Ectodermal cell (in vitro differentiated cells): ENCODE measurements at regions not wholly inside any gene's neighbourhood (a gene's known extent, or its start where the extent isn't known, plus 50 kb on each side); places are given as distances from the start of the nearest gene placed in this dataset.

Experiments used
- H3K27ac ChIP-seq: 2 replicates; pipeline ENCODE4 v1.7.0; 2013; ENCODE audit warnings: mild to moderate bottlenecking, low read depth, low read length; ENCODE audit not compliant: insufficient read depth, poor library complexity, severe bottlenecking
- H3K27me3 ChIP-seq: 2 replicates; pipeline ENCODE4 v1.7.0; 2013; ENCODE audit warnings: mild to moderate bottlenecking, low read length; ENCODE audit not compliant: insufficient read depth, control insufficient read depth, poor library complexity, severe bottlenecking
- H3K36me3 ChIP-seq: one replicate; pipeline ENCODE4 v1.7.0; 2013; ENCODE audit warnings: low read length; ENCODE audit not compliant: control insufficient read depth, insufficient read depth
- H3K4me1 ChIP-seq: one replicate; pipeline ENCODE4 v1.7.0; 2013; ENCODE audit warnings: low read length; ENCODE audit not compliant: control insufficient read depth, insufficient read depth
- H3K4me3 ChIP-seq: 2 replicates; pipeline ENCODE4 v1.7.0; 2013; ENCODE audit warnings: low read depth, low read length, control low read depth; ENCODE audit not compliant: insufficient read depth
- H3K9me3 ChIP-seq: 2 replicates; pipeline ENCODE4 v1.7.0; 2013; ENCODE audit warnings: mild to moderate bottlenecking, low read length, moderate library complexity; ENCODE audit not compliant: control insufficient read depth
- WGBS, 2 experiments: methylation state at CpG; one replicate each; pipeline ENCODE4 v1.1.7; 2013; ENCODE audit warnings: missing lambda C conversion rate in 2 of 2; 5-methylcytosine and 5-hydroxymethylcytosine counted together

DNA sequence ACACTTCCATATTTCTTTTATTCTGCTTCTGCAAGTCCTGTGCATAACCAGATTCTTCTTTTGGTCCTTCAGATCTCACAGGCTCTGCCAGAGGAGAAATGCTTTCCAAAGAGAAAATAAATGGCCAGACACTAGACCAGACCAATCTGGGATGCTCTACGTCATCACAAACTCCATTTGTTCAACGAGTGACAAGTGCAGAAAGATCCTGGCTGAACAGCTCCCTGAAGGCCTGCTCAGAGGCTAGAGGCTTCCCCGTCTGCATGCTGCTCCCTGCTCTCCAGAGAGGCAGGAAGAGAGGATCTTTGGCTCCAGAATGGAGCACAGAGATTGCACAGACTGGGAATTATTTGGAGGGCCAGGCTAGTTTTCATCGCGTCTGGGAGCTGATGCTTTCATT, 232.7 kb downstream of the MAF start:
- Histone ChIP-seq H3K27ac (no peak overlapping the region), H3K9me3 (no peaks in the 10 kb centered on the region), H3K4me1 (no peaks in the 10 kb centered on the region), H3K36me3 (no peaks in the 10 kb centered on the region), H3K4me3 (no peak overlapping the region), H3K27me3 (no peaks in the 10 kb centered on the region)
- WGBS, 2 experiments: 93 to 95% methylated on average over 5 of the region's 5 CpGs

DNA sequence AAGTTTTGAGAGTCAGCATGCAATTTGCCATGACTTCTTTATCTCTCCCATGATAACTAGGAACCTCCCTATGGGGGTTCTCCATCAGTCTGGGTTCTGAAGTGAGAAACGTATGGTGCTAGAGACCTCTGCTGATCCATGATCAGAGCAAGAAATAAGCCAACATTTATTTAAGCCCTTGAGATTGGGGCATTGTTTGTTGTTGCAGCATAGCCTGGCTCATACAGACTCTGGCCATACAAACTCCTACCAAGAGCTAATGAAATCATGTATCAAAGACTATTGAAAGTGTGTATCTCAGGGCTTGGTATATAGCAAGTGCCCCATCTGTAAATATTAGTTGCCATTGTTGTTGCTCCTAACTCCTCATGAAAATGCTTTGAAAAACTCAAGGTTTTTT, 233.9 kb downstream of the MAF start:
- Histone ChIP-seq H3K4me3 (no peak overlapping the region), H3K27me3 (no peaks in the 10 kb centered on the region), H3K4me1 (no peaks in the 10 kb centered on the region), H3K36me3 (no peaks in the 10 kb centered on the region), H3K9me3 (no peaks in the 10 kb centered on the region), H3K27ac (no peak overlapping the region)
- 82 to 92% methylated on average over 1 of the region's 1 CpG for WGBS, 2 experiments

DNA sequence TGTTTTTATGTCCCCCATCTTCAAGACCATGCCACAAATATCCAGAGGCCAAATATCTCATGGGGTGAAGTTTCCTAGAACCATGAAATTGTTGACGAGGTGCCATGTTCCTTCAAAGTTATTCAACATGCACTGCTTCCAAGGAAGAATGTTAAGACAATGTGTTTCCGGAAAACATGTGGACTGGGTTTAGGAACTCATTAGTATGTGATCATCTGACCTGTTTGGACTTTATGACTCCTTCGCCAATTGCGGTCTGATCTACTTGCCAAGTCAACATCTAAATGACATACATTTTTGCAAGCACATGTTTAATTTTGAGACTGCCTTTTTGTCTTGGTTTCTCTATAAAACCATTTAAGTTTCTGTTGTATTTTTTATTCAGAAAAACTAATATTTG, 234.8 kb downstream of the MAF start:
- Histone ChIP-seq H3K9me3 (no peaks in the 10 kb centered on the region), H3K4me1 (no peaks in the 10 kb centered on the region), H3K27ac (no peak overlapping the region), H3K36me3 (no peaks in the 10 kb centered on the region), H3K27me3 (no peaks in the 10 kb centered on the region), H3K4me3 (no peak overlapping the region)
- 93 to 94% methylated on average over 4 of the region's 4 CpGs for WGBS, 2 experiments

DNA sequence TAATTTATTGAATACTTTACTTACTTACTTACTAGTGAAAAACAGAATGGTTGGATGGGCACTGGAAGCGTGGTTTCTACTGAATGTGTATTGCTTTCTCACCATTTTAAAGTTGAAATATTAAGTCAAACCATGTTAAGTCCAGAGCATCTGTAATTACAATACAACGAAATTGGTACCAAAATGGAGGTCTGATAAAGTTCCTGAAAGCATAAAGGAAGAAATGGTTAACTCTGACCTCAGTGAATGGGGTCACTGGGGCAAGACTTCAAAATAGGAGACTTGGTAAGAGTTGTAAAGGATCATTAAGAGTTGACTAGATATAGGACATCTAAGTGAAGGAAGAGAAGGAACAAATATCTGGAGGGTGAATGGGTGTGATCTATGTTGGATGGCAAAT, 237.1 kb downstream of the MAF start:
- H3K4me1 ChIP-seq: no peaks in the 10 kb centered on the region
- no peaks in the 10 kb centered on the region for H3K9me3 ChIP-seq
- no peak overlapping the region for H3K4me3 ChIP-seq
- no peaks in the 10 kb centered on the region for H3K36me3 ChIP-seq
- WGBS, 2 experiments: 96 to 98% methylated on average over 2 of the region's 2 CpGs
- H3K27ac ChIP-seq: no peak overlapping the region
- H3K27me3 ChIP-seq: no peaks in the 10 kb centered on the region

DNA sequence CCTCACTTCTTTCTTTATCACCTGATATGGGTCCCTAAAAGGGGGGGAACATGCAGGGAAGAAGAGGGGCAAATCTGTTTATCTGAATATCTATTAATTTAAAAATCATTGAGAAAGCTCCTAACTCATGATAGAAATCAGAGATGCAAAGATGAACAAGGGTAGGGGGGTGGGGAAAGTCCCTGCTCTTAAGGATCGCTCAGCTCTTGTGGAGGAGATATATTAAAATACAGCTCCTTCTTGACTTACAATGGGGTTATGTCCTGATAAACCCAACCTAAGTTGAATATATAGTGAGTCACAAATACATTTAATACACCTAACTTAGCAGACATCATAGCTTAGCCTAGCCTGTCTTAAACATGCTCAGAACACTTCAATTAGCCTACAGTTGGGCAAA, 237.5 kb downstream of the MAF start:
- WGBS, 2 experiments: 83% methylated on average over 1 of the region's 1 CpG; no CpG with 5 or more reads in 1 of the 2 experiments
- Histone ChIP-seq H3K27ac (no peak overlapping the region), H3K9me3 (no peaks in the 10 kb centered on the region)

DNA sequence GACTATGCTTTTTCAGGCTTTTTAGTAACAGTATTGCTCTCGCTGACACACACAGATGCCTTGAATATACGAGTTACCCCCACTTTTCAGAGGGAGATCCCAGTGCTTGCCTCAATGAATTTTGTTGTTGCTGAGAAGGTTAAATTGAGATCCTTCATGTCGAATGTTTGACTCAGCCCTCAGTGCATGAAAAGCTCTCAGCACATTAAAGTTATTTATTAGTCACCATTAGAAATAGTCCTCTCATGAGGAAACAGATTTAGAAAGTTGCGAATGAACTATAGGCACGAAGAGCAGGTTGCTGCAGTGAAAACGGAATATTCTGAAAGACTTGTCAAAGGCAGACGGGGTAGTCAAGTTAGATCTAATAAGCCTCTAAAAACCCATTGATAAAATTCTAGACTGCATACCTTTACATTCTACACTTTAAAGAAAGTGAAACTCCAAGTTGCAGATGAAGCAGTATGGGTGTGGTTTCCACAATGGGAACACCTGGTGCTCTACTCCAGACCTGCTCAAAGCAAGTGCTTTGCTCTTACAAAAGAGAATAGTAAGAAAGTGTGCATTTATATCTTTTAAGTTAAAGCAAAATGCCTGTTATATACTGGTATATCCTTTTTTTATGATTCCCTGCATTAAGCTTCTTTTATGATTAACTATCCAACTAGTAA, 238.1 kb downstream of the MAF start:
- no peaks in the 10 kb centered on the region for H3K36me3 ChIP-seq
- no peaks in the 10 kb centered on the region for H3K4me1 ChIP-seq
- no peaks in the 10 kb centered on the region for H3K27me3 ChIP-seq
- 83 to 93% methylated on average over 7 of the region's 7 CpGs for WGBS, 2 experiments
- no peak overlapping the region for H3K27ac ChIP-seq
- no peaks in the 10 kb centered on the region for H3K9me3 ChIP-seq
- no peak overlapping the region for H3K4me3 ChIP-seq

More for the DNA sequence above, 237.5 kb downstream of the MAF start:
- no peaks in the 10 kb centered on the region for H3K4me1 ChIP-seq
- no peaks in the 10 kb centered on the region for H3K27me3 ChIP-seq
- no peaks in the 10 kb centered on the region for H3K36me3 ChIP-seq
- no peak overlapping the region for H3K4me3 ChIP-seq

DNA sequence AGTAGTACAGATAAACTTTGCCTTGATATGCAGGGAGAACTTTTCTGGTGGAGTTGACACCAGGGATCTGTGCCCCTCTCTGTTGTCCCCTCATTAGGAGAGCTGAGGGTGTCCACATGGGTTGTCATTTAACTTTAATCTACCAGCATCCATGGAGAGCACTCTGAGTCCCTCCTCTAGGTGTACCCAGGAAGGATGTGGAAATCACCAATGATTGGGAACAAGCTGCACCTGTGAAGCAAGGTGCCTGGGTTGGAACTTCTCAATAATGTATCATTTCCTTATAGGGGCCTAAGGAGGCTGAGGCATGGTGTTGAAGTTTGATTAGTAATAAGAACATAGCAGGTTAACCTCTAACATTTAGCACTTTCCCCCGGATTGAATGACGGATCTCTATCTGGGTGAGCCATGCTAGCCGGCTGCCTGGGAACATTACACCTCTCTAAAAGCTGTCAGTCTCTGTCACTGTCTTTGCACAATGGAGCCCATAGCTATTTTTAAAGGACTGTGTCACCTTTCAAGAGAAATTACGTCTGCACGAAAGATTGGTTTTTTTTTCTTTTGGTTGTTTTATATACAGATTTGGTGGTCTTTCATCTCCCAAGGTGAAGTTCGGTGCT, 239.3 kb downstream of the MAF start:
- H3K9me3 ChIP-seq: no peaks in the 10 kb centered on the region
- H3K27me3 ChIP-seq: no peaks in the 10 kb centered on the region
- no peak overlapping the region for H3K4me3 ChIP-seq
- no peaks in the 10 kb centered on the region for H3K36me3 ChIP-seq
- 90 to 94% methylated on average over 6 of the region's 6 CpGs for WGBS, 2 experiments
- no peak overlapping the region for H3K27ac ChIP-seq
- no peaks in the 10 kb centered on the region for H3K4me1 ChIP-seq

DNA sequence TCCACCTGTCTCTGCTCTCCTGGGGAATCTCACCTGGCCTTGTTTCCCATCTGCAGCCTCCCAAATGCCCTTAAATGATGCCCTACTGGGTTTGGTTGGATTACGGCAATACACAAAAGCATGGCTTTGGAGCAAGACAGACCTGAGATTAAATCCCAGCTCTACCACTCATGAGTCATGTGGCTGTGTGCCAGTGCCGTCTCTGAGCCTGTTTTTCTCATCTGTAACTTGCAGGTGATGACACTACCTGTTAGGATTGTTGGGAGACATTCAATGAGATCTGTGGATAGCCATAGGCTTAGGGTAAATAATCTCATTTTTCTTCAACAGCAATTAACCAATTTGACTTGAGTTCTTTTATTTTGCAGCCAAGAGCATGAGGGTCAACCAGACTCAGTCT, 240.3 kb downstream of the MAF start:
- Histone ChIP-seq H3K36me3 (no peaks in the 10 kb centered on the region), H3K27me3 (no peaks in the 10 kb centered on the region), H3K4me1 (no peaks in the 10 kb centered on the region), H3K9me3 (no peaks in the 10 kb centered on the region), H3K27ac (no peak overlapping the region), H3K4me3 (no peak overlapping the region)
- 93 to 95% methylated on average over 2 of the region's 2 CpGs for WGBS, 2 experiments

DNA sequence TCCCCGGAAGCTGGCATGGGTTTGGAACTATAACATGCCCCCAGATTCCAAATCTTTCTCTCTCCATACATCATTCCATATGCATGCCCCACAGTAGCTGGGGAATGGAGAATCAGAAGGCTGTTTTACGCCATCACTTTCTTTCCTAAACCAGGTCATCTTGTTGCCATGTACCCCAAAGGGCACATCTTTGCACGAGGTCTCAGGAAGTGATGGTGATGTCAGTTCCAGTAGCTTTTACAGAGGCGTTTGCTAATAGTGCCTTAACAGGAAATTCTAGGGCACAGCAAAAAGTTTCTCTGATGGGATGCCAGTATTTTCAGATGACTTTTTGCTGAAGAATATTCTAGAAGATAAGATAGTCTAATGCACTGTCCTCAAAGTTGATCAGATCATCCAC, 241.5 kb downstream of the MAF start:
- no peaks in the 10 kb centered on the region for H3K27me3 ChIP-seq
- H3K4me1 ChIP-seq: no peaks in the 10 kb centered on the region
- WGBS, 2 experiments: 71 to 72% methylated on average over 4 of the region's 4 CpGs
- H3K36me3 ChIP-seq: no peaks in the 10 kb centered on the region
- no peak overlapping the region for H3K4me3 ChIP-seq
- no peaks in the 10 kb centered on the region for H3K9me3 ChIP-seq
- no peak overlapping the region for H3K27ac ChIP-seq

DNA sequence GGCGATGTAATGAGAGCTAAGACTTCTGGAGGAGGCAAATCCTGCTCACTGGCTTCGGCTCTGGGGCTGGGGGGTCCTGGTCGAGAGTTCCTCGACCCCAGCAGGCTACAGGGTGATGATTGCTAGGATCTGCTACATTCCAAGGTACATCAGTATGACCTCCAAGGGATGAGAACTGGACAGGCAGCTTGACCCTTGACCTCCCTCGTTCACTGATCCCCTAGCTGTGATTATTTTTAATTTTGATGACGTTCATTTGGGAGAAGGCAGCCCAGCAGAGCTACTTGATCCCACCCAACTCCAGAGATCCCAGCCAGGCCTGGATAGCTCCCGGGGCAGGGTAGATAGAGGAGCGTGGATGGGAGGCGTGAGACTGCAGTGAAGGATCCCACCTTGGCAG, 242.3 kb downstream of the MAF start:
- no peak overlapping the region for H3K27ac ChIP-seq
- no peaks in the 10 kb centered on the region for H3K9me3 ChIP-seq
- no peaks in the 10 kb centered on the region for H3K36me3 ChIP-seq
- no peaks in the 10 kb centered on the region for H3K27me3 ChIP-seq
- H3K4me3 ChIP-seq: no peak overlapping the region
- H3K4me1 ChIP-seq: no peaks in the 10 kb centered on the region
- WGBS, 2 experiments: 93 to 94% methylated on average over 9 of the region's 9 CpGs
